ENCODE measurements at regions not wholly inside any gene's neighbourhood (a gene's known extent, or its start where the extent isn't known, plus 50 kb on each side); places are given as distances from the start of the nearest gene placed in this dataset.
"Not testable (repeated sequence)": the region's sequence is repeated elsewhere in the genome, so short reads cannot be mapped to it uniquely, and the experiment has no call there.

- CTCF ChIA-PET: no interaction called here
- POLR2A ChIA-PET: no interaction called here
- TF ChIP-seq CTCF (IDR thresholded peaks at IDR 0.05; ENCODE audit: control extremely low read depth, extremely low read depth, low read depth, missing control alignments): no peak
- no peak for DNase-seq (ENCODE audit: extremely low spot score)
These were observed 4274.9 kb upstream of the OR11H1 start for GRCh38 chr22:11253000-11253511.

- DNase-seq (ENCODE audit: extremely low spot score); POLR2A ChIA-PET; CTCF ChIA-PET: not testable (repeated sequence)
These were observed 4257.0 kb upstream of the OR11H1 start for GRCh38 chr22:11270981-11271380.

GRCh38 chr22:11285116-11285838 is 4242.7 kb upstream of the OR11H1 start:
- CTCF ChIA-PET, POLR2A ChIA-PET: not testable (repeated sequence)

GRCh38 chr22:11285839-11286205 is 4242.2 kb upstream of the OR11H1 start:
- POLR2A ChIA-PET; DNase-seq (ENCODE audit: extremely low spot score); CTCF ChIA-PET: not testable (repeated sequence)

More at GRCh38 chr22:11285116-11285838, 4242.7 kb upstream of the OR11H1 start:
- peak; percentile 14 for DNase-seq (ENCODE audit: extremely low spot score)

GRCh38 chr22:11288246-11289220 is 4239.5 kb upstream of the OR11H1 start:
- POLR2A ChIA-PET: not testable (repeated sequence)

GRCh38 chr22:11298126-11298893 is 4229.7 kb upstream of the OR11H1 start:
- POLR2A ChIA-PET; DNase-seq (ENCODE audit: extremely low spot score); CTCF ChIA-PET: not testable (repeated sequence)

More at GRCh38 chr22:11288246-11289220, 4239.5 kb upstream of the OR11H1 start:
- DNase-seq (ENCODE audit: extremely low spot score); CTCF ChIA-PET: not testable (repeated sequence)

GRCh38 chr22:11302427-11302826 is 4225.6 kb upstream of the OR11H1 start:
- CTCF ChIA-PET; DNase-seq (ENCODE audit: extremely low spot score); POLR2A ChIA-PET: not testable (repeated sequence)

- POLR2A ChIA-PET; DNase-seq (ENCODE audit: extremely low spot score); CTCF ChIA-PET: not testable (repeated sequence)
These were observed 4225.1 kb upstream of the OR11H1 start for GRCh38 chr22:11302904-11303303.

GRCh38 chr22:11305179-11305578 is 4222.8 kb upstream of the OR11H1 start:
- CTCF ChIA-PET; DNase-seq (ENCODE audit: extremely low spot score); POLR2A ChIA-PET: not testable (repeated sequence)

GRCh38 chr22:11306933-11307518 is 4221.0 kb upstream of the OR11H1 start:
- POLR2A ChIA-PET; DNase-seq (ENCODE audit: extremely low spot score); CTCF ChIA-PET: not testable (repeated sequence)

GRCh38 chr22:11307998-11308397 is 4220.0 kb upstream of the OR11H1 start:
- no peak for TF ChIP-seq CTCF (IDR thresholded peaks at IDR 0.05; ENCODE audit: control extremely low read depth, extremely low read depth, low read depth, missing control alignments)
- DNase-seq (ENCODE audit: extremely low spot score): no peak
- ChIA-PET CTCF (no interaction called here), POLR2A (no interaction called here)

- POLR2A ChIA-PET; DNase-seq (ENCODE audit: extremely low spot score); CTCF ChIA-PET: not testable (repeated sequence)
These were observed 4218.2 kb upstream of the OR11H1 start for GRCh38 chr22:11309777-11310176.

GRCh38 chr22:11310647-11311046 is 4217.3 kb upstream of the OR11H1 start:
- DNase-seq (ENCODE audit: extremely low spot score); POLR2A ChIA-PET; CTCF ChIA-PET: not testable (repeated sequence)

GRCh38 chr22:11312640-11313039 is 4215.4 kb upstream of the OR11H1 start:
- POLR2A ChIA-PET, CTCF ChIA-PET: not testable (repeated sequence)

More at GRCh38 chr22:11312640-11313039, 4215.4 kb upstream of the OR11H1 start:
- DNase-seq (ENCODE audit: extremely low spot score): not testable (repeated sequence)

Measured in GM10248 (cell line).